Sigmoid colon (tissue), 3 donors: ENCODE measurements at regions not wholly inside any gene's neighbourhood (a gene's known extent, or its start where the extent isn't known, plus 50 kb on each side); places are given as distances from the start of the nearest gene placed in this dataset.

Experiments
- CTCF ChIP-seq, 4 experiments: fragments of 450-650 bp in 3 of 4; fragments of 200-600 bp in 1 of 4; IDR thresholded peaks; one replicate each; pipeline ENCODE4 v1.5.1; 2016 to 2019; ENCODE audit warnings: antibody characterized with exemption in 4 of 4, mild to moderate bottlenecking in 3 of 4, moderate library complexity in 2 of 4
- POLR2A ChIP-seq, 2 donors: fragments of 450-650 bp; IDR thresholded peaks; one replicate each; pipeline ENCODE4 v1.6.1; 2016; ENCODE audit warnings: antibody characterized with exemption in 2 of 2, mild to moderate bottlenecking in 2 of 2, moderate library complexity in 2 of 2

DNA sequence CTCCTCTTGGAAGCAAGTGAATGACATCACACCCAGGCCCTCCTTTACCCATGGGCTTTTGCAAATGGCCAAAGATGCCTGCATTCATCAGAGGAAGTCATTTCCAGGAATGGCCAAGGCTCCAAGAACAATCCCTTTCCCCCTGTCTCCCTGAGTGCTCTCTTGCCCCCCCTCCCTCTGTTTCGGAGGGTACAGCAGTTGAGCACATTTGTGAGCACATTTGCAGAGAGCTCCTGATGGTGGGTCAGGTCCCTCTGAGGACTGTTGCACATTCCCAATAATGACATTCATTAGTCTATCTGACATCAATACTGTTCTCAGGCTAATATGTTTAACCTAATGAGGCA is 113.4 kb downstream of the MATN1 start:
- TF ChIP-seq CTCF (IDR thresholded peaks at IDR 0.05), result no peak
- TF ChIP-seq POLR2A (IDR thresholded peaks at IDR 0.05), result no peak
